Testis (tissue), 2 donors: ENCODE measurements at regions not wholly inside any gene's neighbourhood (a gene's known extent, or its start where the extent isn't known, plus 50 kb on each side); places are given as distances from the start of the nearest gene placed in this dataset.
"Not testable (repeated sequence)": the region's sequence is repeated elsewhere in the genome, so short reads cannot be mapped to it uniquely, and the experiment has no call there.

ENCODE experiments used
- DNase-seq: peaks from one replicate; pipeline ENCODE4 v3.0.0-alpha.2; 2019
- H3K27ac ChIP-seq, 2 donors: fragments of 200-600 bp; sonication (generic); one replicate each; pipeline ENCODE4 v1.5.1; 2019
- H3K27me3 ChIP-seq: fragments of 200-600 bp; sonication (generic); one replicate; pipeline ENCODE4 v1.5.1; 2019
- H3K36me3 ChIP-seq: fragments of 200-600 bp; sonication (generic); one replicate; pipeline ENCODE4 v1.5.1; 2017; ENCODE audit warnings: low read depth; ENCODE audit errors: missing control alignments
- H3K4me1 ChIP-seq: fragments of 200-600 bp; sonication (generic); one replicate; pipeline ENCODE4 v1.5.1; 2019
- H3K4me3 ChIP-seq, 2 donors: fragments of 200-600 bp; sonication (generic); one replicate each; pipeline ENCODE4 v1.5.1; 2017 to 2019
- H3K9me3 ChIP-seq: fragments of 200-600 bp; sonication (generic); one replicate; pipeline ENCODE4 v1.5.1; 2017
- CTCF ChIP-seq, 3 experiments: fragments of 450-650 bp in 2 of 3; fragments of 200-600 bp in 1 of 3; sonication (generic) in 1 of 3; IDR thresholded peaks; one replicate each; pipeline ENCODE4 v1.5.1; 2016 to 2019; ENCODE audit warnings: antibody characterized with exemption in 3 of 3, mild to moderate bottlenecking in 2 of 3, moderate library complexity in 1 of 3
- POLR2A ChIP-seq: fragments of 450-650 bp; IDR thresholded peaks from one replicate; pipeline ENCODE4 v1.6.1; 2017; ENCODE audit warnings: antibody characterized with exemption, mild to moderate bottlenecking, moderate library complexity
- WGBS, 2 donors: methylation state at CpG; one replicate each; pipeline ENCODE4 v1.1.5; 2018; 5-methylcytosine and 5-hydroxymethylcytosine counted together
- intact Hi-C: fragments of 100-400 bp; cut with DNase I; formaldehyde crosslinking; loops from one replicate; pipeline ENCODE4 v1.15.1; 2023; ENCODE audit warnings: low total_unique reads

GRCh38 chr10:64573623-64574325 is 1052.6 kb downstream of the REEP3 start:
- Histone ChIP-seq H3K36me3 (no peaks in the 10 kb centered on the region), H3K9me3 (no peaks in the 10 kb centered on the region), H3K27me3 (no peaks in the 10 kb centered on the region), H3K4me3 (no peak overlapping the region), H3K4me1 (no peaks in the 10 kb centered on the region), H3K27ac (no peak overlapping the region)
- no peak for DNase-seq
- intact Hi-C loops: no loop called here
- TF ChIP-seq CTCF (IDR thresholded peaks at IDR 0.05): no peak
- TF ChIP-seq POLR2A: no peak
- WGBS, 2 donors: 65 to 75% methylated on average over 1 of the region's 1 CpG

GRCh38 chr10:64574371-64574770 is 1053.2 kb downstream of the REEP3 start:
- Histone ChIP-seq H3K9me3 (no peaks in the 10 kb centered on the region), H3K27ac (no peak overlapping the region), H3K36me3 (no peaks in the 10 kb centered on the region), H3K4me3 (no peak overlapping the region), H3K4me1 (no peaks in the 10 kb centered on the region), H3K27me3 (no peaks in the 10 kb centered on the region)
- no peak for DNase-seq
- TF ChIP-seq CTCF (IDR thresholded peaks at IDR 0.05) (no peak), POLR2A (no peak)
- intact Hi-C loops: no loop called here
- WGBS, 2 donors: 58 to 70% methylated on average over 2 of the region's 2 CpGs

GRCh38 chr10:64576497-64576896 is 1055.3 kb downstream of the REEP3 start:
- no peaks in the 10 kb centered on the region for H3K27me3 ChIP-seq
- no peaks in the 10 kb centered on the region for H3K9me3 ChIP-seq
- no peak for TF ChIP-seq CTCF (IDR thresholded peaks at IDR 0.05)
- TF ChIP-seq POLR2A: no peak
- intact Hi-C loops: no loop called here
- H3K27ac ChIP-seq: no peak overlapping the region
- H3K36me3 ChIP-seq: no peaks in the 10 kb centered on the region
- 64 to 89% methylated on average over 6 to 10 of the region's 10 CpGs for whole genome bisulfite sequencing, 2 donors
- DNase-seq: no peak
- H3K4me1 ChIP-seq: no peaks in the 10 kb centered on the region
- H3K4me3 ChIP-seq: no peak overlapping the region

GRCh38 chr10:64578757-64579156 is 1057.6 kb downstream of the REEP3 start:
- H3K36me3 ChIP-seq, H3K4me1 ChIP-seq, intact Hi-C loops, H3K9me3 ChIP-seq, H3K27ac ChIP-seq, H3K4me3 ChIP-seq, DNase-seq, H3K27me3 ChIP-seq: not testable (repeated sequence)
- 88 to 93% methylated on average over 6 of the region's 6 CpGs for WGBS, 2 donors

GRCh38 chr10:64586934-64587503 is 1065.8 kb downstream of the REEP3 start:
- Histone ChIP-seq H3K9me3 (no peaks in the 10 kb centered on the region), H3K36me3 (no peaks in the 10 kb centered on the region), H3K27me3 (no peaks in the 10 kb centered on the region), H3K27ac (no peak overlapping the region), H3K4me1 (no peaks in the 10 kb centered on the region), H3K4me3 (no peak overlapping the region)
- no peak for DNase-seq
- WGBS, 2 donors: 55 to 60% methylated on average over 2 of the region's 2 CpGs
- intact Hi-C loops: no loop called here
- TF ChIP-seq CTCF (IDR thresholded peaks at IDR 0.05) (no peak), POLR2A (no peak)
